IMR-90 (cell line): ENCODE measurements at regions not wholly inside any gene's neighbourhood (a gene's known extent, or its start where the extent isn't known, plus 50 kb on each side); places are given as distances from the start of the nearest gene placed in this dataset.

Source experiments
- POLR2A ChIP-seq: IDR thresholded peaks from 2 replicates; pipeline ENCODE4 v1.6.1; 2012; ENCODE audit warnings: mild to moderate bottlenecking, low read depth, low read length
- RAD21 ChIP-seq: IDR thresholded peaks from 2 replicates; pipeline ENCODE4 v1.6.1; 2012; ENCODE audit warnings: low read length, improper control_type of control experiment
- RFX5 ChIP-seq: IDR thresholded peaks from 2 replicates; pipeline ENCODE4 v1.8.0; 2012; ENCODE audit warnings: low read depth, mild to moderate bottlenecking, low read length, moderate library complexity
- SMC3 ChIP-seq: fragments of 150-350 bp; IDR thresholded peaks from 2 replicates; pipeline ENCODE4 v1.6.1; 2016; ENCODE audit warnings: low read depth, mild to moderate bottlenecking, antibody characterized with exemption, low read length, moderate library complexity
- TF ChIP-seq, protein P1 (sequence below): conservative IDR thresholded peaks from 2 replicates; pipeline ENCODE4 v1.5.1; 2012; ENCODE audit warnings: mild to moderate bottlenecking, low read depth, low read length, improper control_type of control experiment

DNA sequence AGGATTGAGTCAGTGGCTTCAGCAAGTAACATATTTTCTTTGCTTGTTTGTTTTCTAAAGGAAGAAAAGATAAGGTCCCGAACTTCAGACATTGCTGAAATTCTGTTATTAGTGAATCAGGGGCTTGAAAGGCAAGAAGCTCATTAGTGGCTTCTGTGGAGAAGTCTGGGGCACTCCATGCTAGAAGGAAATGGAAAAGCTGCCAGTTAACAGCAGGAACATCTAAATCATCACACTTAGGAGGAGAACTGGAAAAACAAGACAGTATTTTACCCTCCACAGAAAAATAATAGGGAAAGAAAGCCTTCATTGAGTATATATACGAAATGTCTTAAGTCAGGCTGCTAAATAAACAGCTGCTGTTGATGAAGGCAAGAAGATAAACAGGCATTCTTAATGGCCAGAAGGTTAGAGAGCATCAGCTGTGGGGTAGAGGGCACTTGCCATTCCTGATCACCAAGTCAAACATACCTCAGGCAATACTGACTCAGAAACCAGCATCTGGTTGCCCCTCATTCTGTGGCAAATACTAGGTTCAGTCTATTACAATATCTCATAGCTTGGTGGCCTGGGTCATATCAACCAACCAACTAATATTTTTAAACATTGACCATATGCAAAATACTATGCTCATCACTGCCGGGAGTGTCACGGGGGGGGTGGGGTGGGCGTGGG, 143.2 kb upstream of the TENT5A start:
- TF ChIP-seq, protein P1, sequence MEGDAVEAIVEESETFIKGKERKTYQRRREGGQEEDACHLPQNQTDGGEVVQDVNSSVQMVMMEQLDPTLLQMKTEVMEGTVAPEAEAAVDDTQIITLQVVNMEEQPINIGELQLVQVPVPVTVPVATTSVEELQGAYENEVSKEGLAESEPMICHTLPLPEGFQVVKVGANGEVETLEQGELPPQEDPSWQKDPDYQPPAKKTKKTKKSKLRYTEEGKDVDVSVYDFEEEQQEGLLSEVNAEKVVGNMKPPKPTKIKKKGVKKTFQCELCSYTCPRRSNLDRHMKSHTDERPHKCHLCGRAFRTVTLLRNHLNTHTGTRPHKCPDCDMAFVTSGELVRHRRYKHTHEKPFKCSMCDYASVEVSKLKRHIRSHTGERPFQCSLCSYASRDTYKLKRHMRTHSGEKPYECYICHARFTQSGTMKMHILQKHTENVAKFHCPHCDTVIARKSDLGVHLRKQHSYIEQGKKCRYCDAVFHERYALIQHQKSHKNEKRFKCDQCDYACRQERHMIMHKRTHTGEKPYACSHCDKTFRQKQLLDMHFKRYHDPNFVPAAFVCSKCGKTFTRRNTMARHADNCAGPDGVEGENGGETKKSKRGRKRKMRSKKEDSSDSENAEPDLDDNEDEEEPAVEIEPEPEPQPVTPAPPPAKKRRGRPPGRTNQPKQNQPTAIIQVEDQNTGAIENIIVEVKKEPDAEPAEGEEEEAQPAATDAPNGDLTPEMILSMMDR = no peak
- TF ChIP-seq RAD21 (no peak), SMC3 (no peak), POLR2A (no peak), RFX5 (no peak)
